PFSK-1 (cell line): ENCODE measurements at regions not wholly inside any gene's neighbourhood (a gene's known extent, or its start where the extent isn't known, plus 50 kb on each side); places are given as distances from the start of the nearest gene placed in this dataset.

Source experiments
- POLR2AphosphoS5 ChIP-seq: IDR thresholded peaks from 2 replicates; pipeline ENCODE4 v1.6.1; 2012; ENCODE audit warnings: low read depth, mild to moderate bottlenecking, control low read depth, low read length, moderate library complexity
- TF ChIP-seq, protein P1 (sequence below), 2 experiments: IDR thresholded peaks; 2 replicates each; pipeline versions ENCODE4 v1.6.1 to v1.8.0; 2011 to 2012; ENCODE audit warnings: low read depth in 2 of 2, low read length in 2 of 2, control low read depth in 1 of 2, inconsistent platforms in 1 of 2, mild to moderate bottlenecking in 1 of 2, moderate library complexity in 1 of 2; ENCODE audit not compliant: insufficient read depth in 1 of 2

DNA sequence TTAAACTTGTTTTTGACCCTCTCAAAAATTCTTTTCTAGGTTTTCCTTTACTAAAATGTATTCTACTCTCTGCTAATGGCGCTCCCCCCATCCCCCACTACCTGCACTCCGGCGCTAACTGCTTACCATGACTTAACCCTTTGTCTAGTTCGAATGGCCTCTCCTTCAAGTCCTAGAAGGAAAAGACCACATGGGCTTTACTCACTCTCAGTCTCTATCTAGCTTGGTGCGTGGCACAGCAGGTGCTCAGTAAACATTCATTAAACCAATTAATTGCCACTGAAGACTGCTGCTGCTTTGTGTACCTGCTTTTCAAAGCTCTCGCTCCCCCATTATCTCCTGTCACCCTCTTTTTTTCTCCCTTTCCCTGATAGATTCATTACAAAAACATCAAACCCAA is 457.7 kb upstream of the THRB start:
- TF ChIP-seq, protein P1, sequence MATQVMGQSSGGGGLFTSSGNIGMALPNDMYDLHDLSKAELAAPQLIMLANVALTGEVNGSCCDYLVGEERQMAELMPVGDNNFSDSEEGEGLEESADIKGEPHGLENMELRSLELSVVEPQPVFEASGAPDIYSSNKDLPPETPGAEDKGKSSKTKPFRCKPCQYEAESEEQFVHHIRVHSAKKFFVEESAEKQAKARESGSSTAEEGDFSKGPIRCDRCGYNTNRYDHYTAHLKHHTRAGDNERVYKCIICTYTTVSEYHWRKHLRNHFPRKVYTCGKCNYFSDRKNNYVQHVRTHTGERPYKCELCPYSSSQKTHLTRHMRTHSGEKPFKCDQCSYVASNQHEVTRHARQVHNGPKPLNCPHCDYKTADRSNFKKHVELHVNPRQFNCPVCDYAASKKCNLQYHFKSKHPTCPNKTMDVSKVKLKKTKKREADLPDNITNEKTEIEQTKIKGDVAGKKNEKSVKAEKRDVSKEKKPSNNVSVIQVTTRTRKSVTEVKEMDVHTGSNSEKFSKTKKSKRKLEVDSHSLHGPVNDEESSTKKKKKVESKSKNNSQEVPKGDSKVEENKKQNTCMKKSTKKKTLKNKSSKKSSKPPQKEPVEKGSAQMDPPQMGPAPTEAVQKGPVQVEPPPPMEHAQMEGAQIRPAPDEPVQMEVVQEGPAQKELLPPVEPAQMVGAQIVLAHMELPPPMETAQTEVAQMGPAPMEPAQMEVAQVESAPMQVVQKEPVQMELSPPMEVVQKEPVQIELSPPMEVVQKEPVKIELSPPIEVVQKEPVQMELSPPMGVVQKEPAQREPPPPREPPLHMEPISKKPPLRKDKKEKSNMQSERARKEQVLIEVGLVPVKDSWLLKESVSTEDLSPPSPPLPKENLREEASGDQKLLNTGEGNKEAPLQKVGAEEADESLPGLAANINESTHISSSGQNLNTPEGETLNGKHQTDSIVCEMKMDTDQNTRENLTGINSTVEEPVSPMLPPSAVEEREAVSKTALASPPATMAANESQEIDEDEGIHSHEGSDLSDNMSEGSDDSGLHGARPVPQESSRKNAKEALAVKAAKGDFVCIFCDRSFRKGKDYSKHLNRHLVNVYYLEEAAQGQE (IDR thresholded peaks at IDR 0.05; ENCODE audit: insufficient read depth in 1 of 2, low read depth in 2 of 2, low read length in 2 of 2): no peak
- no peak for TF ChIP-seq POLR2AphosphoS5
